Tibial nerve (tissue), 3 donors: ENCODE measurements at regions not wholly inside any gene's neighbourhood (a gene's known extent, or its start where the extent isn't known, plus 50 kb on each side); places are given as distances from the start of the nearest gene placed in this dataset.

ENCODE experiments used
- CTCF ChIP-seq, 5 experiments: fragments of 200-600 bp in 3 of 5; fragments of 450-650 bp in 2 of 5; sonication (generic) in 3 of 5; IDR thresholded peaks; one replicate each; pipeline ENCODE4 v1.5.1; 2016 to 2019; ENCODE audit warnings: antibody characterized with exemption in 5 of 5, mild to moderate bottlenecking in 3 of 5, moderate library complexity in 2 of 5
- POLR2A ChIP-seq, 2 donors: fragments of 450-650 bp; IDR thresholded peaks; one replicate each; pipeline ENCODE4 v1.6.1; 2017; ENCODE audit warnings: antibody characterized with exemption in 2 of 2, mild to moderate bottlenecking in 2 of 2, moderate library complexity in 2 of 2

- TF ChIP-seq POLR2A (IDR thresholded peaks at IDR 0.05) (no peak), CTCF (IDR thresholded peaks at IDR 0.05) (peak in 3 of 5 experiments; percentile 22 to 37 (median 28))
Observed at GRCh38 chr18:22813648-22814328, 119.3 kb upstream of the RBBP8 start.
